GM19043 (cell line): ENCODE measurements at regions not wholly inside any gene's neighbourhood (a gene's known extent, or its start where the extent isn't known, plus 50 kb on each side); places are given as distances from the start of the nearest gene placed in this dataset.

Experiments used
- ATAC-seq: cut with Tn5 transposase; IDR thresholded peaks from one replicate; pipeline ENCODE4 v1.9.1; 2021; ENCODE audit warnings: low read depth; ENCODE audit not compliant: unreplicated experiment

DNA sequence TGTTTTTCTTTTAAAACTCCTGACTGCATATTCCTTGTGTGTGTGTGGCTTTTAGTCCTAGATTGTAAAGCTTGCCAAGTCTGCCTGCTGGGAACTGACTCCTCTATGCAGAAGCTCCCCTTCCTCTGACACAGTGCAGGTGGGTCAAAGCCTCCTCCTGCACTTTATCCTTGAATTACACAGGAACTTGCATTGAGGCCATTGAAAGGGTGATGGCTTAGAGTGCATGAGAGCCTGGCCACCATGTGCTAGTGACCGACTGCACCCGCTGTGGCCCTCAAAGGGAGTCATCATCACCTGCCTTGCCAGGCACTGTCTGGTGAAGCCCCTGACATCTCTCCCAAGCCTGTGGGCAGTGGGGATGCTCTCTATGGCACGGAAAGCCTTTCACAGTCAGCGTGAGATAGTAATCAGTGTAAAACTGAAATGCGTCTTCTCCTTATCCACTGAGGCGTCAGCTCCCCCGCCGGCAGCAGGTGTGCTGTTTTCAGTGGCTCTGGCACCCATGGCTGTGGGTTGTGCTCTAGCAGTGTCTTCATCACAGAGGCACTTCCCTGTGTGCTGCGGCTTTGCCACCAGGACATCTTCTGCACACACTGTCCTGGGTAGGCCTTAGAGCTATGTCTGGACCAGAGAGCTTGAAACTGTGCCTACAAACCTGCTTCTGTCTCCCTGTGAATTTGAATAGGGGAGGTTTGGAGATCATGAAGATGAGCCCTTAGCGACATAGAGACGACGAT lies 87.9 kb downstream of the THBS2 start:
- no peak for ATAC-seq

DNA sequence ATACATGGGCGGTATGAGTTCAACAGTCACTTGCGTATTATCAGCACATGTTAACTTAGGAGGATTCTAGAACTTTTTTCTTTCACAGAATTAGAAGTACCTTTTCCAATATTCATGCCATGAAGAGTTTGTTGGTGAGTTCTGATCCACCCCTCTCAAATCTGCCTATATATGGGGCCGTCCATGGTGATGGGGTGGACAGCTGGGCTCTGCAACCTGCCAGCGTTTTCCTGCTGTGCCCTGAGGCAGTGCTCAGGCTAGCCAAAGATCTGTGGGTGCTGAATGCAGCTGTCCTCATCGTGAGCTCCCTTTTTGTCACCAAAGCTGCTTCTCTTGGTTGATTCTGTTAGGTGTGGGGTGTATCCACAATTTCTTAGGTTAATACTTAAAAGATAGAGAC lies 88.7 kb downstream of the THBS2 start:
- no peak for ATAC-seq

- no peak for ATAC-seq
These were observed 89.2 kb downstream of the THBS2 start for GRCh38 chr6:169164451-169164850.

GRCh38 chr6:169163411-169163901 lies 90.2 kb downstream of the THBS2 start:
- ATAC-seq: no peak

DNA sequence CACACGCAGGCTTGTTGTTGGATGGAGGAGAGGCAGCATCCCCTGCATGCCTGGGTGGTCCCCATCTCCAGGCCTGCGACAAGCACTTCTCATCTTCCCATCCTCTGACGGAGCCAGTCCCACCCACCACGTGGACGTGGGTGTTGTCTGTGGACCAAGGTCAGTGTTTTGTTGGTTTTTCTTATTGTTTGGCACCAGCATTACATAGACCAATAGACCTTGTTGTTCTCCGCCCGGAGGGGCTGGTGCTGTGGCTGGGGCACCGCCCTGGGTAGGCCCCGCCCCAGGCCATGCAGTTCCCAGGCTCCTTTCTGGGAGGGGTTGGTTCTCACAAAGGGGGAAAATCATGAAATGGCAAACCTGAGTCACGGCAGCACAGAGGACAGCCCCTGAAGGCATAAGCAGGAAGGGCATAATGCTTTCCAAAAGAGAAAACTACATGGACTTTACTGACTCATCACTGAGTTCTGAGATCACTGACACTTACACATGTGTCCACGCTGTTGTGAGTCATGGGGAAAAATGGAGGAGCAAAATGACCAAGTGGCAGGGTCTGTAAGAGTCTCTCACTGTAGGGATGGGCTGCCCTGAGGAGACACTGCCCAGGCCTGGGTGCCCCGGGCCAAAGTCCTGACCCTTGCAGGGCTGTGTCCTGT lies 90.8 kb downstream of the THBS2 start:
- ATAC-seq: no peak

- ATAC-seq: no peak
These were observed 91.4 kb downstream of the THBS2 start for GRCh38 chr6:169162249-169162648.

- ATAC-seq: no peak
These were observed 92.0 kb downstream of the THBS2 start for GRCh38 chr6:169161572-169162167.

GRCh38 chr6:169160855-169161560 lies 92.6 kb downstream of the THBS2 start:
- no peak for ATAC-seq

GRCh38 chr6:169160091-169160854 lies 93.4 kb downstream of the THBS2 start:
- ATAC-seq: no peak

- ATAC-seq: no peak
These were observed 94.3 kb downstream of the THBS2 start for GRCh38 chr6:169159331-169159730.

- no peak for ATAC-seq
These were observed 95.0 kb downstream of the THBS2 start for GRCh38 chr6:169158691-169159090.

- no peak for ATAC-seq
These were observed 95.5 kb downstream of the THBS2 start for GRCh38 chr6:169158174-169158573.

DNA sequence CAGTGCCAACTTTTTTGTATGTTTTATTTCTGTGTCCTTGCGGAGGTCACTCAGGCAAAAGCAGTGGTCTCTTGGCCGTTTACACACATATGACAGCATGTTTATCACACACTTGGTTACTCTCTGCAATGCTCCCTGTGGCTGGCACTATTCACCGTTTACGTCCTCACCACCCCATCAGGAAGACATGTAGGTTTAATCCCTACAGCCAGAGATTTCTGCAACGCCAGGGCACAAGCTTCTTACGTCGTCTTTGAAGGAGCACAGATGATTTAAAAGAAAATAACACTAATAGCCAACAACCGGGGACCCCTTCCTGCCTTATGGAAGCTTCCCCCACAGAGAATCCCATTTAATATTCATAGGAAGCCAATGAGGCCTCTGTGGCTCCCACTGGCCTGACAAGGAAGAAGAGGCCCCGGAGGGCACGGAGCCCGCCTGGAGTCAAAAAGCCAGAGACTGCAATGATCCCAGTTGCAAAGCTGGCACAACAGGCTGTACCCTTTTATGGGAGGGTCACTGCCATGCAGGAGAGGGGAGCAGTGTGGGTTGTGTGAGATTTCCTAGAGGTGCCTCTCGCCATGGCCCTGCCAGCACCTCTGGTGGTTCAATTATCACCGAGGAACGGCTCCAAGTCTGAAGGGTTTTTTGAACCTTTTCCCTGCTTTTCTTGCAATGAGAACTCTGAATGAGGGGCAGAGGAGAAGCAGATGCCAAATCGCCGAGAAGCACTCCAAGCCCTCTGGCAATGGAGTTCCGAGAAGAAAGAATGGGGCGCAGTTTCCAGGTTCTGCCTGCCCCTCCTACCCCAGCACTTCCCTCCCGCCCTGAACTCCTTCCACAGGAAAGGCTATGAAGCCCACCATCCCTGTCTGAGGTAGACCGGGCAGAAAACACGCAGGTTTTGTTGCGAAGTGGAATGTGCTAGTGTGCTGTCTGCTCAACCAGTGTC lies 96.2 kb downstream of the THBS2 start:
- ATAC-seq: no peak

DNA sequence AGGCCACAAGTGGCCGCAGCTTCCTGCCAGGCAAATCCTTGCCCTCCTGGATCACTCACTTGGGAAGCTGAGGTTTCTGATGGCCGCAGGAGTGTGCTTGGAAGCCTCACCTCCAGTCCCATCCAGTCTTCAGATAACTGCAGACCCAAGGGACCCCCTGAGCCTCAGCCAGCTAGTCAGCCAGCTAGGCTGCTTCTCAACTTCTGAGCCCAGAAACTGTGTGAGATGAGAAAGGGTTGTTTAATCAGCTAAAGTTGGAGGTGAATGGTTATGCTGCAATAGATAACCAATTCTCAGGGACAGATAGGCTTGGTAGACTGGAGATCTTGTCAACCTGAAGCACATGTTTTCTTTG lies 96.9 kb downstream of the THBS2 start:
- ATAC-seq: no peak

DNA sequence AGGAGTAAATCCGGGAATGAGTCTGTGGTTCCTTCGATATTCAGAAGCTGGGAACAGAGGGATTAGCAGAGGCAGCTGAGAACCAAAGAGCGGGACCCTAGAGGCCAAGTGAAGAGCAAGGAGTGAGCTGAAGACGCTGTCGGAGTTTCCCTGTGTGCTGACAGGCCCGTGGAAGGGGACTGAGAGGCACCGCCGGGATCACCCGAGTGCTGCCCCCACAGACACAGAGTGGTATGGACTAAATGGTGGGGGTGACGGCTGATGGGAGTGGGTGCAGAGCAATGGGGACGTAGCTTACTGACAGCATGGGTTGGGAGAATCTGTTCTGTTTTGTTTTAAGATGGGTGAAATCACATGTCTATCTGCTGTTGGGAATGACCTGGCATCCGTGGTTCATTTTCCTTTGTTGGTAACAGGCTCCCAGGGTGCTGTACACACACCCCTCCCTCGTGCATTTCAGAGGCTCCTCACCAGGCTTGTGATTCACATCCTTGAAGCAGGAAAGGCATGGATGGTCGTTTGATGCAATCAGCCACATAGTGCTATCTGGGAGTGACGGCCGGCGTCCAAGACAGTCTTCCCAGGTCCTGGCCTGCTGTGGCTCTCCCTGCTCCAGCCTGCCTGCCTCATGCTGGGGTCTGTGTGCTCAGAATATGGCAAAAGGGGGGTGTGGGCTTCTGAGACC lies 97.4 kb downstream of the THBS2 start:
- ATAC-seq: no peak

- no peak for ATAC-seq
These were observed 98.2 kb downstream of the THBS2 start for GRCh38 chr6:169155481-169155880.

GRCh38 chr6:169153401-169153800 lies 100.2 kb downstream of the THBS2 start:
- ATAC-seq: no peak

- no peak for ATAC-seq
These were observed 107.1 kb downstream of the THBS2 start for GRCh38 chr6:169146521-169146920.

DNA sequence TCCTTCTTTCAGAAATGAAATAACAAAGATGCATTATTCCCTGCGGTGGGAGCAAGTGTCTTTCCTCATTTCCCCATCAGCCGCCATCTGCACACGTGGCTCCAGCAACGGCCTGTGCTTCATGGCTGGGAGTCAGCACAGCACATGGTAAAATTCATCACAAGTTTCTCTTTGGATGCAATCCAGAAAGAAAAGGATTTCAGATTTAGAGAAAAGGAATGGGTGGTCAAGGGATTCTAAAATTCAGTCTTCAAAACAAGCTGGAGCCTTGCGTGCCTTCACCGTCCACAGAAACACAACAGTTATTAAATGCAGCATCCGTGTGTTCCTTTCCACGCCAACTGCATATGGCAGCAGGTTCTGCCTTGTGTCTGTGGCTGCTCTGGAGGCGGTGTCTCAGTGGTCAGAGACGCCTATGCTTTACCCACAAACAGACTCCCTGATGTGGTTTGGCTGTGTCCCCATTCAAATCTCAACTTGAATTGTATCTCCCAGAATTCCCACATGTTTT lies 107.6 kb downstream of the THBS2 start:
- no peak for ATAC-seq
